ENCODE measurements at regions not wholly inside any gene's neighbourhood (a gene's known extent, or its start where the extent isn't known, plus 50 kb on each side); places are given as distances from the start of the nearest gene placed in this dataset.

GRCh38 chr1:94738371-94738770 is 81.8 kb upstream of the SLC44A3 start:
- no TSS peak for BruUV-seq (replicated peaks)
- DNase-seq (ENCODE audit: low spot score), result no peak
- Histone ChIP-seq H3K4me1 (ENCODE audit: insufficient read depth, low read length, poor library complexity, severe bottlenecking) (peaks cover 33% of the 10 kb centered on the region), H3K27ac (ENCODE audit: low read depth, low read length, poor library complexity, severe bottlenecking) (no peak overlapping the region), H3K36me3 (ENCODE audit: insufficient read depth, low read length, poor library complexity, severe bottlenecking) (no peaks in the 10 kb centered on the region), H3K27me3 (replicated peaks; ENCODE audit: insufficient read depth, low read depth, low read length, poor library complexity) (no peaks in the 10 kb centered on the region), H3K9me3 (ENCODE audit: low read depth, low read length, poor library complexity, severe bottlenecking) (no peaks in the 10 kb centered on the region), H3K4me3 (ENCODE audit: low read depth, low read length, poor library complexity, severe bottlenecking) (no peak overlapping the region)
- ChIA-PET POLR2A (ENCODE audit: low non-redundant PET) (no interaction called here), CTCF (no interaction called here)
- TF ChIP-seq EZH2 (IDR thresholded peaks at IDR 0.05; ENCODE audit: borderline replicate concordance, low read depth, low read length, poor library complexity, severe bottlenecking), result no peak
- TF ChIP-seq CTCF (conservative IDR thresholded peaks at IDR 0.05; ENCODE audit: low read depth, low read length), result no peak
- intact Hi-C loops (cut with micrococcal nuclease; ENCODE audit: unreplicated experiment), result no loop called here

DNA sequence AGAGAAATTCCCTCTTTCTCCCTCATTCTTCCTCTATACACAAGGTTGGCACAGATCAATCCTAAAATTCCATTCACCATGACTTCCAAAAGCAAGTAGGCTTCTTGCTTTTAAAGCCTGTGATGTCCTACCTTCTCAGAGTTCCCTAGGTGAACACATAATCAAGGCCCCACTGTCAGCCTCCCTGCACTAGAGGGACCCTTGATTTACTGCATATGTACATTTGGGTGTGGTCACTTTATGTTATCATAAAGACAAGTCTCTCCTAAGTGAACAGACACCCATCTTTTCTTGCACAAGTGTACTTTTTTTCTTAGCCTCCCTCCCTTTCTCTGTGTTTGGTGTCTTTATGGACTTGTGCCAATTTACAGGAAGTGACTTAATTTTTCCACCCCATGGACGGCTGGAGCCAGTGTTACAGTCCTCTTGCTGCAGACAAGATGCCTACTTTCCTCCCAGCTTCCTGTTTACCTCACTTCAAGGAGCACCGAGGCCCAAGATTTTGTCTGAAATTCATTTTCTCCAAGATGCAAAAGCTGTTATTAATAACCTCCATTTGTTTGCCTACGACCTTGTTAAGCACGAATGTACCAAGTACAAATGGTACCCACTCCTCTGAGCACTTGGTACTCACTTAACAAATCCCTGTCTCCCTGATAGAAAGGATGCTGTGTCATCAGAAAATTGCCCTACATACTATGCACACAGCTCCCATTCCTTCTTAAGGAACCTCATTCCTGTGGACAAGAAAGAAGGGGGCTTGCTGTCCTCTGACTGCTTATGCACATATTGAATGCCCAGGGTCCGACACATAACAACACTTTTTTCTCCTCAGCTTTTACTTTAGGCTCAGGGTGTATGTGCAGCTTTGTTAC is 82.8 kb upstream of the SLC44A3 start:
- ChIA-PET CTCF (no interaction called here), POLR2A (ENCODE audit: low non-redundant PET) (no interaction called here)
- no peaks in the 10 kb centered on the region for H3K36me3 ChIP-seq (ENCODE audit: insufficient read depth, low read length, poor library complexity, severe bottlenecking)
- peak; percentile 64 for DNase-seq (ENCODE audit: low spot score)
- BruUV-seq (replicated peaks), result no TSS peak
- no peak for TF ChIP-seq EZH2 (IDR thresholded peaks at IDR 0.05; ENCODE audit: borderline replicate concordance, low read depth, low read length, poor library complexity, severe bottlenecking)
- TF ChIP-seq CTCF (conservative IDR thresholded peaks at IDR 0.05; ENCODE audit: low read depth, low read length), result no peak
- no peaks in the 10 kb centered on the region for H3K9me3 ChIP-seq (ENCODE audit: low read depth, low read length, poor library complexity, severe bottlenecking)
- no peak overlapping the region for H3K4me3 ChIP-seq (ENCODE audit: low read depth, low read length, poor library complexity, severe bottlenecking)
- peaks cover 33% of the 10 kb centered on the region for H3K4me1 ChIP-seq (ENCODE audit: insufficient read depth, low read length, poor library complexity, severe bottlenecking)
- intact Hi-C loops (cut with micrococcal nuclease; ENCODE audit: unreplicated experiment), result no loop called here
- peak overlapping the region; percentile 3 for H3K27ac ChIP-seq (ENCODE audit: low read depth, low read length, poor library complexity, severe bottlenecking)
- no peaks in the 10 kb centered on the region for H3K27me3 ChIP-seq (replicated peaks; ENCODE audit: insufficient read depth, low read depth, low read length, poor library complexity)

DNA sequence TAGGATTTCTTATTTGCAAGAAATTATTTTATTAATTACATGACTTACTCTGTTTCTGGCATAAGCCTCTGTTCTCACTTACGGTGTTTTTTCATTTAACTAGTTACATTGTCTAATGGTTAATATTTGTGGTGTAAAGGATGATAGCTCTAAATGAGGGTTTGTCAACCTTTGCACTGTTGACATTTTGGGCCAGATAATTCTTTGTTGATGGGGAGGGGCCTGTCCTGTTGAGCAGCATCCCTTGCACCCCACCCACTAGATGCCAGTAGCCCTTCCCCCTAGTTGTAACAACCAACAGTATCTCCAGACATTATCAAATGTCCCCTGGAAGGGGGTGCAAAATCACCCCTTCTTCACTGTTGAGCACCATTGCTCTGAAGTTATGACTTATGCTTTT is 83.6 kb upstream of the SLC44A3 start:
- Histone ChIP-seq H3K27me3 (replicated peaks; ENCODE audit: insufficient read depth, low read depth, low read length, poor library complexity) (no peaks in the 10 kb centered on the region), H3K9me3 (ENCODE audit: low read depth, low read length, poor library complexity, severe bottlenecking) (no peaks in the 10 kb centered on the region), H3K27ac (ENCODE audit: low read depth, low read length, poor library complexity, severe bottlenecking) (peak overlapping the region; percentile 3), H3K4me3 (ENCODE audit: low read depth, low read length, poor library complexity, severe bottlenecking) (no peak overlapping the region), H3K36me3 (ENCODE audit: insufficient read depth, low read length, poor library complexity, severe bottlenecking) (no peaks in the 10 kb centered on the region), H3K4me1 (ENCODE audit: insufficient read depth, low read length, poor library complexity, severe bottlenecking) (peaks cover 33% of the 10 kb centered on the region)
- intact Hi-C loops (cut with micrococcal nuclease; ENCODE audit: unreplicated experiment), result no loop called here
- POLR2A ChIA-PET (ENCODE audit: low non-redundant PET), result no interaction called here
- TF ChIP-seq EZH2 (IDR thresholded peaks at IDR 0.05; ENCODE audit: borderline replicate concordance, low read depth, low read length, poor library complexity, severe bottlenecking) (no peak), CTCF (conservative IDR thresholded peaks at IDR 0.05; ENCODE audit: low read depth, low read length) (no peak)
- no peak for DNase-seq (ENCODE audit: low spot score)
- CTCF ChIA-PET, result no interaction called here
- BruUV-seq (replicated peaks), result no TSS peak

All from A673 (cell line).